GM23248 (cell line): ENCODE measurements at regions not wholly inside any gene's neighbourhood (a gene's known extent, or its start where the extent isn't known, plus 50 kb on each side); places are given as distances from the start of the nearest gene placed in this dataset.

ENCODE experiments used
- DNase-seq: peaks from one replicate; pipeline ENCODE4 v3.0.0-alpha.2; 2015
- H2AFZ ChIP-seq: fragments of 200-600 bp; sonication (generic); 2 replicates; pipeline ENCODE4 v1.6.1; 2016; ENCODE audit warnings: antibody characterized with exemption
- H3F3A ChIP-seq: fragments of 200-600 bp; sonication (generic); 2 replicates; pipeline ENCODE4 v1.6.1; 2016; ENCODE audit warnings: mild to moderate bottlenecking, antibody characterized with exemption, mixed run types; ENCODE audit not compliant: insufficient read depth
- H3K27ac ChIP-seq: fragments of 200-600 bp; sonication (generic); 2 replicates; pipeline ENCODE4 v1.5.1; 2016; ENCODE audit warnings: mild to moderate bottlenecking
- H3K27me3 ChIP-seq: fragments of 200-600 bp; sonication (generic); replicated peaks from 2 replicates; pipeline ENCODE4 v1.6.1; 2016; ENCODE audit warnings: mild to moderate bottlenecking; ENCODE audit not compliant: insufficient read depth
- H3K36me3 ChIP-seq: fragments of 200-600 bp; sonication (generic); 2 replicates; pipeline ENCODE4 v1.6.1; 2016; ENCODE audit warnings: low read depth, mild to moderate bottlenecking
- H3K4me1 ChIP-seq: fragments of 200-600 bp; sonication (generic); 2 replicates; pipeline ENCODE4 v1.6.1; 2016; ENCODE audit warnings: mild to moderate bottlenecking; ENCODE audit not compliant: insufficient read depth
- H3K4me2 ChIP-seq: fragments of 200-600 bp; sonication (generic); one replicate; pipeline ENCODE4 v1.6.1; 2016; ENCODE audit warnings: mild to moderate bottlenecking; ENCODE audit not compliant: unreplicated experiment
- H3K4me3 ChIP-seq: fragments of 200-600 bp; sonication (generic); 2 replicates; pipeline ENCODE4 v1.5.1; 2016; ENCODE audit warnings: mild to moderate bottlenecking
- H3K79me2 ChIP-seq: fragments of 200-600 bp; sonication (generic); 2 replicates; pipeline ENCODE4 v1.6.1; 2016; ENCODE audit warnings: mild to moderate bottlenecking; ENCODE audit not compliant: insufficient read depth
- H3K9ac ChIP-seq: fragments of 200-600 bp; sonication (generic); 2 replicates; pipeline ENCODE4 v1.6.1; 2016; ENCODE audit warnings: mild to moderate bottlenecking
- H3K9me2 ChIP-seq: fragments of 200-600 bp; sonication (generic); 2 replicates; pipeline ENCODE4 v1.6.1; 2016; ENCODE audit warnings: mixed run types, mild to moderate bottlenecking, moderate library complexity; ENCODE audit not compliant: insufficient read depth
- H3K9me3 ChIP-seq: fragments of 200-600 bp; sonication (generic); one replicate; pipeline ENCODE4 v1.6.1; 2017; ENCODE audit warnings: low read depth
- H4K20me1 ChIP-seq: fragments of 200-600 bp; sonication (generic); 2 replicates; pipeline ENCODE4 v1.6.0; 2016; ENCODE audit not compliant: insufficient read depth
- EZH2 ChIP-seq: fragments of 200-600 bp; sonication (generic); IDR thresholded peaks from 2 replicates; pipeline ENCODE4 v1.6.1; 2018; ENCODE audit warnings: antibody characterized with exemption, mild to moderate bottlenecking; ENCODE audit not compliant: insufficient read depth, poor library complexity, severe bottlenecking
- EZH2phosphoT487 ChIP-seq: fragments of 200-600 bp; sonication (generic); IDR thresholded peaks from 2 replicates; pipeline ENCODE4 v1.6.1; 2018; ENCODE audit warnings: antibody characterized with exemption, moderate library complexity, mild to moderate bottlenecking, low read depth; ENCODE audit not compliant: insufficient read depth
- WGBS, 2 experiments: methylation state at CpG; one replicate each; pipeline ENCODE4 v1.1.6; 2015 to 2017; ENCODE audit warnings: low lambda C conversion rate in 2 of 2, low coverage in 1 of 2; ENCODE audit errors: missing lambda C conversion rate in 2 of 2; 5-methylcytosine and 5-hydroxymethylcytosine counted together
- in situ Hi-C: fragments of 300-500 bp; cut with MboI; formaldehyde crosslinking; loops from 2 replicates; pipeline ENCODE4 v1.15.0; 2020

GRCh38 chr1:30325999-30326398, 397.4 kb downstream of the MATN1 start:
- no peaks in the 10 kb centered on the region for H4K20me1 ChIP-seq
- no peaks in the 10 kb centered on the region for H3K27me3 ChIP-seq
- H3K9me3 ChIP-seq, result no peaks in the 10 kb centered on the region
- no peaks in the 10 kb centered on the region for H3F3A ChIP-seq
- DNase-seq, result no peak
- no peak overlapping the region for H3K4me2 ChIP-seq
- H3K4me1 ChIP-seq, result no peaks in the 10 kb centered on the region
- TF ChIP-seq EZH2, result no peak
- in situ Hi-C loops, result no loop called here
- no peaks in the 10 kb centered on the region for H3K9me2 ChIP-seq
- H3K4me3 ChIP-seq, result no peak overlapping the region
- no peak overlapping the region for H3K9ac ChIP-seq
- no peaks in the 10 kb centered on the region for H3K79me2 ChIP-seq
- no peak overlapping the region for H3K27ac ChIP-seq
- no peak overlapping the region for H2AFZ ChIP-seq
- 27 to 30% methylated on average over 6 of the region's 6 CpGs for WGBS, 2 experiments
- no peaks in the 10 kb centered on the region for H3K36me3 ChIP-seq

DNA sequence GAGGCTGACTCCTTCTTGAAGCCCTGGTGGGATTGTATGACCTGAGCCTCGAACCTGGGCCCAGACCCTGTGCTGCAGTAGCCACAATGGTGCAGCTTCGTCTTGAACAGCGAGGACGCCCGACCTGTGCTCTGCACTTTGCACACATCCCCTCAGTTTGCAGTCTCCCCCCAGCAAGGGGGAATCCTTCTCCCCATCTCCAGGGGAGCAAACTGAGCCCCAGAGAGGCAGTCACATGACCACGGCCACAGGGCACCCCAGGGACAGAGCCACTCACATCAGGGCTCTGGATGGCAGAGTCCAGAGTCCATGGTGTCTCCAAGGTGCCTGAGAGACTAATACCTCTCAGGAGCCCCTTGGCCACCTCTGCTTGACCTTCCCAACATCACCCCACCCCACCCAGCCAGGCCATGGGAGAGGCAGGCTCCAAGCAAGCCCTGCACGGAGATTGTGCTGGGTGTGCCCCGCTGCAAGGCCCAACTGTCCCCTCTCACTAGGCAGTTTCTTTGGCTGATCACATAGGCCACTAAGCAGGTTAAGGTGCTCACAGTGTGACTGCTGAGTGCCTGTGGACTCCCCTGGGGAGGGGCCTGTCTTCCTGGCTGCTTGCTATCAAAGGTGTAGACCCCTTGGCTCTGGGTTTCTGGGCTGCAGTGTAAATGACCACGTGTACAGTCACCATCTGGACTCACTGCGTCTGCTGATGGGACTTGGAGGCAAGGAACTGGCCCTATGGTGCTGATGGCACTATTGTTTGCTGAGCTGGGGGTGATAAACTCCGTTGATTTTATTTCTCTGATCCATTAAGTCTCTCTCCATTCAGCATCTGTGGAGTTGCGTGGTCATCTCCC, 398.1 kb downstream of the MATN1 start:
- H4K20me1 ChIP-seq, result no peaks in the 10 kb centered on the region
- DNase-seq, result no peak
- H3K4me2 ChIP-seq, result no peak overlapping the region
- H2AFZ ChIP-seq, result no peak overlapping the region
- H3K36me3 ChIP-seq, result no peaks in the 10 kb centered on the region
- no peak for TF ChIP-seq EZH2
- TF ChIP-seq EZH2phosphoT487, result no peak
- H3K27me3 ChIP-seq, result no peaks in the 10 kb centered on the region
- H3F3A ChIP-seq, result no peaks in the 10 kb centered on the region
- H3K9me3 ChIP-seq, result no peaks in the 10 kb centered on the region
- H3K79me2 ChIP-seq, result no peaks in the 10 kb centered on the region
- H3K27ac ChIP-seq, result no peak overlapping the region
- no peaks in the 10 kb centered on the region for H3K4me1 ChIP-seq
- in situ Hi-C loops, result no loop called here
- WGBS, 2 experiments, result 54 to 55% methylated on average over 12 of the region's 12 CpGs
- H3K9ac ChIP-seq, result no peak overlapping the region
- H3K9me2 ChIP-seq, result no peaks in the 10 kb centered on the region
- H3K4me3 ChIP-seq, result no peak overlapping the region

- no peak overlapping the region for H3K27ac ChIP-seq
- in situ Hi-C loops, result no loop called here
Measured at GRCh38 chr1:30324251-30325084, 398.9 kb downstream of the MATN1 start.

GRCh38 chr1:30323841-30324240, 399.5 kb downstream of the MATN1 start:
- Histone ChIP-seq H2AFZ (no peak overlapping the region), H3K9me3 (no peaks in the 10 kb centered on the region), H3K4me3 (no peak overlapping the region), H3K4me2 (no peak overlapping the region), H3K9me2 (no peaks in the 10 kb centered on the region), H3K27ac (no peak overlapping the region), H4K20me1 (no peaks in the 10 kb centered on the region), H3K79me2 (no peaks in the 10 kb centered on the region), H3K36me3 (no peaks in the 10 kb centered on the region), H3F3A (no peaks in the 10 kb centered on the region), H3K9ac (no peak overlapping the region), H3K4me1 (no peaks in the 10 kb centered on the region), H3K27me3 (no peaks in the 10 kb centered on the region)
- no peak for DNase-seq
- no peak for TF ChIP-seq EZH2
- TF ChIP-seq EZH2phosphoT487, result no peak
- in situ Hi-C loops, result no loop called here
- WGBS, 2 experiments, result 47 to 48% methylated on average over 5 of the region's 5 CpGs

More at GRCh38 chr1:30324251-30325084, 398.9 kb downstream of the MATN1 start:
- Histone ChIP-seq H3K4me2 (no peak overlapping the region), H3K9me3 (no peaks in the 10 kb centered on the region), H3K4me3 (no peak overlapping the region), H3K27me3 (no peaks in the 10 kb centered on the region), H4K20me1 (no peaks in the 10 kb centered on the region), H2AFZ (no peak overlapping the region), H3K36me3 (no peaks in the 10 kb centered on the region), H3K9me2 (no peaks in the 10 kb centered on the region), H3K79me2 (no peaks in the 10 kb centered on the region), H3K4me1 (no peaks in the 10 kb centered on the region), H3K9ac (no peak overlapping the region), H3F3A (no peaks in the 10 kb centered on the region)
- TF ChIP-seq EZH2 (no peak), EZH2phosphoT487 (no peak)
- 56 to 67% methylated on average over 9 of the region's 9 CpGs for WGBS, 2 experiments
- DNase-seq, result no peak
